CD4-positive, alpha-beta T cell treated with Interleukin-6 for 4 hours (primary cell): ENCODE measurements at regions not wholly inside any gene's neighbourhood (a gene's known extent, or its start where the extent isn't known, plus 50 kb on each side); places are given as distances from the start of the nearest gene placed in this dataset.

ENCODE experiments used
- DNase-seq: peaks from one replicate; pipeline ENCODE4 v3.0.0-alpha.2; 2020; ENCODE audit warnings: mixed read lengths

DNA sequence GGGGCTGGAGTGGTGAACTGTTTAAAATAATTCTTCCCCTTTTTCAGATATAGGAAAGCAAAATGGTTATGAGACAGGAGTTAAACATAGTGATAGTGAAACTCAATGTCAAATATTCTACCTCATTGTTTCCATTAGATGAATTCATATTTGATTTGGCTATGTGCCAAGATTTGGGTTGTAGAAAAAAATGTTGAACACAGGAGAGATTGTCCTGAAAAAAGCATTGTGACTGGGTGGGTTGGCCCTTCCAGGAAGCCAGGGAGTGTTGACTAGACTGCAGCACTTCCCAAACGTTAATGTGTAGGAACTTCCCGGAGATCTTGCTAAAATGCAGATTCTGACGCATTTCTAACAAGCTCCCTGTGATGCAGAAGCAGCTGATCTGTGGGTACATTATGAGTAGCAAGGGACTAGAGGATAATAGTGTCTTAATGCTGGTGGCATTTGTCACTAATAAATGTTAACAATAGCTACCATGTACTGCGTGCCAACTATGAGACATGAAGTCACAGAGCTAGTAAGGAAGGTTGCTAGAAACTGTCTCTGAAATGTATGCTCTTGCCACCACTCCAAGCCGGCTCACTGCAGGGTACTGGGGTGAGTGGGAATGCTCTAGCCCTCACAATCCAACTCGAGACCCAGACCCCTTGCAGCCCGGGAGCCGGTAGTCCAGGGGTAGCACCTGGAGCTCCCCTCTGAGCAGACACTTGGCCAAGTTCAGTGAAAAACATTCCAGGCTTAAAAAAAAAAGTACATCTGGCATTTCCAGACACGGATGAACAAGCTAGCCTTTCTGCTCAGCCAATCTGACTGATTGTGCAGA lies 120.6 kb downstream of the CD47 start:
- DNase-seq: no peak

DNA sequence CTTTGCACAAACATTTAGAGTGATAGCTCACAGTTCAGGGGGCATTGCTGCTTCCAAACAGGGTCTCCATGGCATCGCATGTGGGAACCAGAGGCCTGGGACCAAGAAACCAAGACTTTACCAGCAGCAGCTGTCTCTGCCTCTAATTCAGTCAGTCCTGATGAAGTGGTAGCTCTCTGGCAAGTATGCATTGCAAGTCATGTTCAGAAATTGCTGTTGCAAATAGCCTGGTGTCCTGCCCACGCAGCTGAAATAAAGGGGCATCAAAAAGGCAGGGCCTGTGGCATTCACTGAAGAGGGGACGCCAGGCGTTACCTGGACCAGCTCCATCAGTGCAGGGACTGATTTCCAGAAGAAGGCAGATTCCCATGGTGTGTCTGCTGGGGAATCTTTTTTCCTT lies 121.3 kb downstream of the CD47 start:
- DNase-seq: no peak

DNA sequence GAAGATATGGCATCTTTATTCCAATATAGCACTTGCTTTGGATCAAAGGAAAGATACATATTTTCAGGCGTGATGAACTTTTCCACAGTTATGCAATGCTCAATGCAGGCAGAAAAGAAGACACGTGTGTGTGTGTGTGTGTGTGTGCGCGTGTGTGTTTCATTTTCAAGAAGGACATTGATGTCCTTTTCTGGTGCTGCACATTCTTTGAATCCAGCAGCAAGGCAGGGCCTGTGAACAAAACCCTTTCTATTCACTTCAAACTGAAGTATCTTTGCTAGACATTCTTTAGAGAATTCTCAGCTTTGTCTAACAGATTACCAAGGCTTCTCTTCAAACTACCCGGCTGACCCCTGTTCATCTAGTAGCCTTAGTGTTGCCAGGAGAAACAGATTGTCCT lies 124.6 kb downstream of the CD47 start:
- DNase-seq: no peak

DNA sequence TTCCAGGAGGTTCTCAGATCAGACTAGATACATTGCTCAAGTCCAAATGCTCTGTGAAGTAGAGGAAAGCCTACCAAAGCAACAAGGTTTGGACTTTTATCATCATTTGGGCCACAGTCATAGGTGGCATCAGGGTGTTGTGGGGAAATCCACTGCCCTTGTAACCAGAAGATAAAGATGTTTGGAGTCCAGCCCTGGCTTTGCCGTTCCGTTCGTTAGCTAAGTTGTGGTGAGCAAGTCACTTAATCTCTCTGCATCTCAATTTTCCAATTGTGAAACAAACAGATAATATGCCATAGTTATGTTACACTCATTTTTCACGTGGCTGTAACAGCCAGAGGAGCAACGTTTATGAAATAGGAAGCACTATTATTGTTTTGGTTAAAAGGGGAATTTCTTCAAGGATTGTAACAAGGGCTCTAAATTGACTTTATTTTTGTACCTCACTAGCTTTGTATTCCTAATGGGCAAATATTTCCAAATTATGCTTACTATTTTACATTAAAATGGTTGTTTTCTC lies 125.6 kb downstream of the CD47 start:
- DNase-seq: no peak

DNA sequence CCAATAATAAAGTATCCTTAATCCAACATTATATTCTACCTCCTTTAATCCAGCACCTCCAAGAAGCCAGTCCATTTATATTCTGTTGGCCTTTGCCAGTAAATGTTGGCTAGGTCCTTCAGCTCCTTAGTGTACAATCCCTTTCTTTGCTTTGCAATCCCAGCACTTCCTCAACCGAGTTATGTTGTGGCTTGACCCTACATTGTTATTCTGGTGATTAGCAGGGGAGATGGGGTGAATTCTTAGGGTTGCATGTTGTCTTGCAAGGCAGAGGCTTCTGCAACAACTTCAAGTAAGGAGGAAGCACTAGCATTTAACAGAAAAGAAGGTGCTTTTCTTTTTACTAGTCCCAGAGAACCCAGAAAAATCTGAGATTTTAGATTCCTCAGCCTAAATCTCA lies 127.2 kb downstream of the CD47 start:
- no peak for DNase-seq

DNA sequence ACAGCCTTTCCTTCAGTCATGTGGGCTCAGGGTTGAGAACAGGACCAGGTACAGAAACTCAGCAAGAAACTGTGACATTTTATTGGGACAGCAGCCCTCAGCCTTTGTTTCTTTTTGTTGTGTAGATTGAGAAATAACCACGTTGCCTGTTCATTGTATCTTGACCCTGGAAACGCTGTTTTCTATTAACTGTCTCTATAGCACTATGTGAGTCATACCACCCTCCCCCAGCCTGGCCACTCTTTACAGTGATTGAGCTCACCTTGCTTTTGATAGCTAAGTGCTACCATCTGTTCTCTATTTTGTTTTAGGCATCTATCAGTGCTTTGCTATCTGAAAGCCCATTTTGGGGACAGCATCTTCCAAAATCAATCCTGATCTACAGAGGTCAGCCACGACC lies 127.9 kb downstream of the CD47 start:
- no peak for DNase-seq

DNA sequence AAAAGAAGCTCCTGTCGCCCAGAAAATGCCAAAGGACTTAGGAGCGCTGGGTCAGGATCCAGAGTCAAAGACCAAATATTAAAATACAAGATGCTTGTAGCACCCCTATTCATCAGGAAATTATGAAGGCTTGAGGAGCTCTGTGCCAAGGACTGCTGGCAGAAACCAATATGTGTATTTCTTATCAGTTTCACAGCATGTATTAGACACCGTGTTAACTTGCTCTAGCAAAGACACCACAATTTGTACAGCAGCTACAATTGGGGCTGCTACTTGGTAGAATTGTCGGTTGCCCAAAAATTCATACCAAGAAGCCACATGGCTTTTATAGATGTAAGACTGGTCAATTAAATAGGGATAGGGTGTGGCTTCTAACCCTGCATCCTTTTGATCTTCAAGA lies 128.8 kb downstream of the CD47 start:
- DNase-seq: no peak

DNA sequence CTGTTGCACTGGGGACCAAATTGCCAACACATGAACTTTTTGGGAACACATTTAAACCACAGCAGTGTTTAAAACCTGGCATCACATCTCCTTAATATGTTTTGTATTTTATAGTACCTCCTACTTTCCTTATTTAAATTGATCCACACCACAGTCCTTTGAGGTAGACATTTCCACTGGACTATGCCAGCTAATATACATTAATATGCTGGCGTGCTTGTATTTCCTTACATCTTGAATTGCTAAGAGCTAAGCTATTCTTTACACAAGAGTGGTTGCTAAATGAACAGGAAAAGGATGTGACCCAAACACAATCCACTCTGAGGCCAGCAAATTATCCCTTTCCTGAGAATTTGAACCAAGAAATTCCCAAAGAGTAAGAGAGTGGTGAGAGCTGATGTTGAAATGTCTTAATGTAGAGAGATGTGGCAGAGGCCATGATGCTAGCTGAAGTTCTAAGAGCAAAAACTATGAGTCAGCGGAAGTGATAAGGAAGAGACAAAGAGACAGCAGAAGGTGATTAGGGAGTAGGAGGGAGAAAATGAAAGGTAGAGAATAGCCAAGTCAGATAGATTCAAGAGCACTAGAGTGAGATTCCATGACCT lies 131.2 kb downstream of the CD47 start:
- DNase-seq: no peak

DNA sequence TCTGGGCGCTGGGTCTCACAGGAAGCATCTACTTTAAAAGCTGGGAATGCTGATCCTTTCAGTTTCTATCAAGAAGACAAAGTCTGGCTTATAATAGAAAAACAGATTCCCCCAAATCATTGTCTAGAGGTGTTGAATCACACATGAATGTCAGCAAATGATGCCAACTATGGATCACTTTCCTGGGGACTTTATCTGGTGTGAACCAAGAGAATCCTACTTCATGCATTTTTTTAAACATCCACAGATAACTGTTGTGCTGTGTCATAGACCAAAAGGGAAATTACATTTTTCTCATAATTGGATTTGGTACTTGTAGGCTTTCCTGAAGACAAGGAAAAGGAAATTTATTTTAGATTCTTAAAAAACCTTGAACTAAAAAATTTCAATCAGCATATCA lies 132.7 kb downstream of the CD47 start:
- DNase-seq: no peak

DNA sequence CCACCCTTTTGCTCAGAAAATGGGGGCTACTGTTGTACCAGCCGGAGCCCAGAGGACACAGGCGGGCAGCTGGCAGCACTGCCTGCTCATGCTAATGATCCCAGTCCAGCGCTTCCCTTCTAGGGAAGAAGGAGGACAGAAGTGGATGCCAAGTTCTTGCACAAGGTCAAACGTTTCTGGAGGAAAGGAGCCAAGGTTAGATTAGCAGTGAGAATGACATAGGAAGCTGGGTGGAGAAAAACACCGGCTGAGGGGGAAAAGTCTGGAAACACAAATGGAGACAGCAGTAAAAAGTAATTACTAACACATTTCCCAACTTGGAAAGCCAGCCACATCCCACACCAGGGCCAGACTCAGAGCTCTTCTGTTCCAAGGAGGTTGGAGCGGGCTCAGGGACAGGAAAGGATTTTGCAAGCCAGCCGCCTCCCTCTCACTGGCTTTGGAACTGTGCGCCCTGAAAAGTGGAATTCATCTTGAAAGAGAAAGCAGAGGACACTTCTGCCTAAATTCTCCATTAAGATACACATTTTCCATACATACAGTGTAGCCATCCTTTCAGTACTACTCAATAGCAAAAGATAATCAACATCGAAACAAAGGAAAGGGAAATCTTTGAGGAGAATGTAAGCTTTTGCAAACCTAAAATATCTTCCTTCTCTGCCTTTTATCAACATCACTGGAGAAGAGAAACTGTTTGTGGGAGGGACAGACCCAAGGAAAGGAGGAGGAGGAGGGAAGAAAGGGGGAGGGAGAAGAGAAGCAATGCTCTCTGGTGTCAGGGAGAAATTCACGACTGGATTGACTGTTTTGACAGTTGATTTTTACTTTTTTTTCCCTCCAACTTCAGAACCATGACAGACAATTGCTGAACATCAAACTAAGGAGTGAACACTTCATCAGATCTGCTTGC lies 133.6 kb downstream of the CD47 start:
- no peak for DNase-seq

DNA sequence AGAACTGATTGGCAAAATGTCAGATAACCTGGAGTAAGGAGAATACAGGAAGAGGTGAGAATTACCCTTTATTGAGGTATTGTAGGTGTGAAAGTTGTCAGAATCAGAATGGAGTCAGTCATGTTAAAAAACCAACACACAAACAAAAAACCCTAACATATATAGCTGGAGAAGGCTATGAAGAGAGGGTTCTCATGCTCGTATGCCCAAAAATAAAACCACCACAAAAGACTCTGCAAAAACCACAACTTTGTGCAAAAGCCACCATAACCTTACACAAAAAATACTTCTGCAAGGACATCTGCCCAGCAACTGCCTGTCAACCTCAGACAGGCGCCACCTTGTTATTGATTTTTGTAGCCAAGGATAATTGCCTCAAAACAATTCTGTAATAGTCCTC lies 136.0 kb downstream of the CD47 start:
- no peak for DNase-seq

DNA sequence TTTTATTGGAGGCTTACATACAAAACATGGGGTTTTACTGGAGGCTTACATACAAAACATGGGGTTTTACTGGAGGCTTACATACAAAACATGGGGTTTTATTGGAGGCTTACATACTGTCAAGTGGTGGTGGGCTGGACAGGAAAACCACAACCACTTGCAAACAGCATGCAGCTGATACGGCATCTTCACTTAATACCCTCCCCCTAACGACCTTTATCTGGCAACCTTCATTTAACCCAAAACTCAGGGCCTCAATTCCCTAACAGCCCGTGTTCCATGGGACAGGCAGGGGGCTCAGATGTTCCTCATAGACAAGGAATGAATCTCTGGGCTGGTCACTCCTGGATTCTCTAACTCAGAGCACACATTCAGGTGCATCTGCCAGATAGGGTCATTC lies 137.1 kb downstream of the CD47 start:
- no peak for DNase-seq

DNA sequence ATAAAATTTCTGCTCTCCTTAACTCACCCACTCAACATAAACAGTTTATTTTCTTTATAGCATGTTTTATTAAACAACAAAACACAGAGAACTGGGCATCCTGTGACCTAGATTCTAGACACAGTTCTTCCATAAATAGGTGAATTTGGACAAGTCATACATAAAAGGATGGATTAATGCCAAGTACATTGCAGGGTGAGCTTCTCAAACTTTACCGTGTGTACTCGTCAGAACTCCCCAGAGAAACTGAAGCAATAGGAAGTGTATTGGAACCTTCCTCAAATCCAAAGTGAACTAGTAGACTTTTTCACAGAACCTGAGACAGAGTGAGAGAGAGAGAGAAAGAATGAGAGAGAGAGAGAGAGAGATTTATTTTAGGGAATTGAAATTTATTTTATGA lies 139.7 kb downstream of the CD47 start:
- DNase-seq: no peak

DNA sequence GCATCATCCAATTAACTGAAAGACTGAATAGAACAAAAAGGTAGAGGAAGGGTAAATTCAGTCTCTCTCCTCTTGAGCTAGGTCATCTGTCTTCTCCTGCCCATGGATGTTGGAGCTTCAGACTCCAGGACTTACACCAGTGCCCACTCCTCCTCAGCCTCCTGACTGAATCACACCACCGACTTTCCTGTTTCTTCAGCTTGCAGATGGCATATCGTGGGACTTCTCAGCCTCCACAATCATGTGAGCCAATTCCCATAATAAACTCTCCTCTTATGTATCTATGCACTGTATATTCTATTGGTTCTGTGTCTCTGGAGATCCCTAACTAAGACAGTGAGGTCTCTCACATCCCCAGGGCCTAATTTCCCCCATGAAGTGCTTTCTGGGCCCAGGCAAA lies 140.4 kb downstream of the CD47 start:
- no peak for DNase-seq

DNA sequence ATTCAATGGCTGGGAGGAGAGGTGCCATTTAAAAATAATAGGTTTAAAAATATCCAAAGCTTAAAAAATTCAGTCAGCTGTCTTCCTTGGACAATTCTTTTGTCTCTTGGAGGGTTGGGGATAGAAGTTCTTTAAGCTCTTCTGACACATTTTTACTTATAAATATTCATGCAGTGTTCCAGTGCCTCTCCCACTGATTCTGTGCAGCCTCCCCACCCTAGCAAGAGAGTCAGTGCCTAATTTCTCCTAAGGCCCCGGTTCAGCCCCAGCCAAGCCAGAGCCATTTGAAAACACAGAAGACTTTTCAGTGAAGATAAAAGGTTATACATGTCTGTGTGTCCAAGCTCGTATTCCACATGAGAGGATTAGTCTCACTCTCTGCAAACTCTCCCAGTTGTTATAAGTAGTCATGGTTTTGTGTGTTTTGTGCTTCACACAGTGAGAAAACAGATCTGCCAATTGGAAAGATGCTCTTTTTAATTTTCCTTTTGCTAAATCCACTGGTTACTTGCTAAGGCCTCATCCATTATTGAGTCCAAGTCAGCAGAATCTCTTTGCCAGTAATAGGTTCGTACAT lies 141.3 kb downstream of the CD47 start:
- no peak for DNase-seq

DNA sequence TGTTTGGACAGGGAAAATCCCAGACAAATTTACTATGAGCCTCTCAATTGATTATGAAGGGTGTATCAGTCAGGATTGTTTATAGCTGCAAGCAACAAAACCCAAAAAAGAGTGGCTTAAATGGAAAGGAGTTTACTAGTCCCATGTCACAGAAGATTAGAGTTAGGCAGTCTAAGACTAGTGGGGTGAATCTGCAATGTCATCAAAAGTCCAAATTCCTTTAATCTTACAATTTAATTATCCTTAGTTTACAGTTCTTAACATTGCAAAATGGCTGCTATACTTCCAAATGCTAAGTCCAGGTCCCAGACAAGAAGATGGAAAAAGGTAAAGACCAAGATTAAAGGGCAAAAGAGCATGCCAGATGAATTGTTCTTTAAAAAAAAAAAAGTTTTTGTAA lies 143.6 kb downstream of the CD47 start:
- DNase-seq: no peak

DNA sequence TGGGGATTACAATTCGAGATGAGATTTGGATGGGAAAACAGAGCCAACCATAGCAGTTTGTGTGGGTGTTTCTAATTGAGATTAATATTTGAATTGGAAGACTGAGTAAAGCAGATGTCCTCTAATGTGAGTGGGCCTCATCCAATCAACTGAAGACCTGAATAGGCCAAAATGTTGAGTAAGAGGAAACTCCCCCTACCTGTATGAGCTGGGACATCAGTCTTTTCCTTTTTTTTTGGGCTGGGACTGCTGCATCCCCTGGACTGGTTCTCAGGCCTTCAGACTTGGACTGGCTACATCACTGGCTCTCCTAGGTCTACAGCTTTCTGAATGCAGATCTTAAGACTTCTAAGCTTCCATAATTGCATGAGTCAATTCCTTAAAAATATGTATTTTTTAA lies 144.1 kb downstream of the CD47 start:
- DNase-seq: no peak

DNA sequence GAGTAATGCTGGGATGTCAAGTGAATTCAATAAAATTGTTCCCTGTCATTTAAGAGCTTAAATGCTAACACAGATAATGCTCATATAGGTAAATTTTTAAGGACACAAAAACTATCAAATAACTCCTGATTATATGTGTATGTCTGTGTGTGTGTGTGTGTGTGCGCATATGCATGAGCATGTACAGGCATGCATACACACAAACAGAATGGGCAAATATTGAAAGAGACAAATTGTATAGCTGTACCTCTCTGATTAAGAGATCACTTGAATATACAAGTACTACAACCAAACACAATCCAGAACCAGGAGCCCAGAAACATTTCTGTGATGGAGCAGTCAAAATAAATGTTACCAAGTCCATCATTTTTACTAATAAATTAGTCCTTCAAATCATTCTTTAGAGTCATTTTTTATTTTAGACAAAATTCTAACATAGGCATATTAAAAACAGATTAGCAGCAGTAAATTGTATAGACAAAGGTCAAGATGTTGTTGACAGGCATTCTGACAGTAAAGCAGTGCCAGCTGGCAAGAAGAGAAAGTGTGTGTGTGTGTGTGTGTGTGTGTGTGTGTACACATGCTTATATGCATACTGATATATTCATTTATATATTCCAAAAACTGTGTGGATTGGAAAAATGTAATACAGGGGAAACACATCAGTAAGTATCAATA lies 145.3 kb downstream of the CD47 start:
- no peak for DNase-seq

DNA sequence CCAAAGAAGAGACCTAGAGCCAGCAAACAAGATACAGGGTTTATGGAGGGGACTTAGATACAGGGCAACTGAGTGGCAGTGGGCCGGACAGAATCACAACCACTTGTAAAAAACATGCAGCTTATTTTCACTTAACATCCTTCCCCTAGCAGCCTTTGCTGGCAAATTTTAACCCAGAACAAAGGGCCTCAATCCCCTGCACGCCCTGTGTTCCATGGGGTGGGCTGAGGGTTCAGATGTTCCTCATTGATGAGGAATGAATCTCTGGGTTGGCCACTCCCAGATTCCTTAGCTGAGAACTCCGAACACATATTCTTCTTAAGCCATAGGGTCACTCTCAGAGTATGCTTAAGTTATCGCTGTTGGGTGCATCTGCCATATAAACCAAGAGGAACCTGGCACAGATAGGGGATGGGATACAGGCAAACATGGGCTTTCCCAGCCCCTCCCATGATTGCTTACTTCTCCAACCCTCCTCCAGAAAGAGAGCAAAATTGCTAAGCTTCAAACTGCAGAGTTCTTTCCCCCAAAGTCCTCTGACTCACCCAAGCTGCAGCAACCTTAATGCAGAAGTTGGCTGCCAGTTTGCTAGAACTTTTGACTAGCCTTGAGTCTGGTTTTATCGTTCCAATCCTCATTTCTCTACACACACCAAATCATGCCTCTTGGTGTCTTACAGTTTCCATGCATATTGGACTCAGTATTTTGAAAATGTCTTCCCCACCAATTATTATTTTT lies 146.9 kb downstream of the CD47 start:
- no peak for DNase-seq

DNA sequence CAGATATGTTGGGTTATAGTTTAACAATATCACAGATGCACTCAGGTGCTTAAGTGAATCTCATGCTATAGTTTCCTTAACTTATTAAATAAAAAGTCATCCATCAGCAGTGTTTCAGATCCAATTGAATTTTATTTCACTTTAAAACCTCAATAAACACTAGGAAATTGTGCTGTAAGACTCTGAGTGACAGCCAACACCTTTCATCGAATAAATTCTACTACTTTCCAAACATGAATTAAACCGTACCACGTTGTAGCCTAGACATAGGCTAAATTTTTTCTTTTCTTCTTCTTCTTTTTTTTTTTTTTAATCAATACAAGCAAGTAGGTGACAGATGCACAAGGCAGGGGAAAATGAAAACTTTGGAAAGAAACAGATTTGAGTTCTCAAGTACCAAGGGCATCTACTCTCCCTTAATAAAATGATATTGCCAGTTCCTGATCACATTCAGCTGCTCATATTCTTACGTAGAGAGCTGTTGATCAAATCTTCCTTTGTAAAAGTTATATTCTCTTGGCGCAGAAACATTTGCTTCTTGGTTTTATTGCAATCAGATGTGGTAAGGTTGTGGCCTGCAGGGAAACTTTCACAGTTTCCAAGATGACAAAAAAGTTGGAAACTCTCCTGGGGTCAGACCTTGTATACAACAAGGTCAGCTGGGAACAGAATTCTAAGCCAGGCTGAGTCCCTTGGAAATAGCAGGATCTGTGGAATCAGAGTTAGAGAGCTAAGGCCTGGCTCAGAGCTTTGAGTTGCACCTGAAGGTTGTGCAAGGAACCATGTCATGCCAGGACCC lies 147.7 kb downstream of the CD47 start:
- no peak for DNase-seq

DNA sequence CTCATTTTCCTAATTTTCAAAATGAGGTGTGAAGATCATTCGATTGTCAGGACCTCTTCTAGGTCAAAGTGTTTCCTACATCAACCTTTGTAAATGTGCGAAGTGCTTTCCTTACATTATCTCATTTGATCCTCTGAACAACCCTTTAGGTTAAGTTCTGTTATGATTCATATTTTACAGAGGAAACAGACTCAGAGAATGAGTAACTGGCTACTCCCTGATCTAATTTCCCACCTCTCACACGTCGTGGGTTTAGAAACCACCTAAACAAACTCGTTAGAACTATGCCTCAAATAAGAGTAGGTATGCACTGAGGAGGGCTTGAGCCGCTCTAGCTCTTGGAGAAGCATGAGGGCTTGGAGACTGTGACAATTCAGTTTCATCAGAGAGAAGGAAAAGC lies 148.6 kb downstream of the CD47 start:
- peak; percentile 7 for DNase-seq
